Activated CD4-positive, alpha-beta T cell treated with anti-CD3 and anti-CD28 coated beads, Interleukin-2, amount 50 U/mL, for 4 hours (primary cell): ENCODE measurements at regions not wholly inside any gene's neighbourhood (a gene's known extent, or its start where the extent isn't known, plus 50 kb on each side); places are given as distances from the start of the nearest gene placed in this dataset.

Experiments
- DNase-seq, 2 experiments: peaks; one replicate each; pipeline ENCODE4 v3.0.0-alpha.2; 2020

DNA sequence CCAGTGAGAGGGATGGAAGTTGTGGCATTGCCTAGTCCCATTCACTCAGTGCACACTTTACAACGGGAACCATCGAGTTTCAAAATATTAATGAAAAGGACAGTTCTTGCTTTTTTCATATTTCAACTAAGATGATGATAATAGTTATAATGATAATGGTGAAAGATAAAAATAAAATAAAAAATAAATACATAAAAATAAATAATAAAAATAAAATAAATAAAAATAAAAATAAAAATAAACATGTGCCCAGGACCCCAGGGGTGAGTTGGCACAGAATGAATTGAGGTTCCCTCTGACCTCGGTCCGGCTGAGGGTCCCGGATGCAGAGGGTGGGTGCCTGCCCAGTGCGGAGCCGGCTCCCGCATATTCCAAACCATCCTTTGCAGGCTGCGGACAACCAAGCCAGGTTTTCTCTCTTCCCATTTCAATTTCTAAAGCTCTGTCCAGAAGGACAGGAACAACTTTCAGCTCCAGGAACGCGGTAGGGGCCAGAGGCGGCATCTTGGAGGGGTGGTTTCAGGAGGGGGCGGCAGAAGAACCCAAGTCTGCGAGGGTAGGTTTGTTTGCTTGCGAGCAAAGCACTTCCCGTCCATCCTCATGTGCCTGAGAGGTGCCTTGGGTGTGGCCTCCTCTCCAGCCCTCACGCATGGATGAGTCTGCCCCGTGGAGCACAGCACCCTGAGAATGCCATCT lies 236.8 kb downstream of the DLL1 start:
- DNase-seq, result no peak

DNA sequence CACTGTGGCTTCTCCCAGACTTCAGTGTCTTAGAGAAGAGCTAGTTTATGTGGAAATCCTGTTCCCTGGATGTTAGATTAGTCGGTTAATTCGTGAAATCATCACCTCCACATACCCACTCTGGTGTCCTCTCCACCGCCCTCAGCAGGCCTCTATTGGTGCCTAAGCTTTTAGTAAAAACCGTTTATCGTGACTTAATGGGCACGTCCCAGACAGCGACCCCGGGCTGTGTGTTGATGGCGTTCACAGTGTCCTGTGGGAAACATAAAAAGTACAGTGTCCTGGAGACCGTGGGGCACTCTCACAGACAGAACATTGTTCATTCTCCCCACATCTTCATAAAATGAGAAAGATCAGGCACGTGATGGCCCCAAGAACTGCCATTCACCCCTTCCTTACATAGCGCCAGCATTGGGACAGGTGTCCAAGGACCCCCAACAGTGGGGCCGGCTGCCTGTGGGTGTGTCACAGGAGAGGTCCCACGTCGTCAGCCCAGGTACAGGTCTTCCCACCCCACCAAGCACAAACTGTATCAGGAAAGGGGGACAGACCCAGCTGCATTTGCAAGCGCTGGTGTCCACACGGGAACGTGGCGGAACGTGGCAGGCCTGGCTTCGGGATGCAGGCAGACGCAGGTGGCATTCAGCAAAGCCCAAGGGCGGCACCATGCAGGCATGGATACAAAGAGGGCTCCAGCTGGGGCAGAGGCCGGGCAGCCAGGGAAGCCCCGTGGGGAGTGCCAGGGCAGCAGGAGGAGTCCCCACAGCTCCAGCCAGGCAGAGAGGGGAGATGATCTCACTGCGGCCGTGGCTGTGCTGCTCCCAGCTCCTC lies 237.7 kb downstream of the DLL1 start:
- DNase-seq, result no peak

- no peak for DNase-seq
These were observed 239.4 kb downstream of the DLL1 start for GRCh38 chr6:170051229-170052172.

DNA sequence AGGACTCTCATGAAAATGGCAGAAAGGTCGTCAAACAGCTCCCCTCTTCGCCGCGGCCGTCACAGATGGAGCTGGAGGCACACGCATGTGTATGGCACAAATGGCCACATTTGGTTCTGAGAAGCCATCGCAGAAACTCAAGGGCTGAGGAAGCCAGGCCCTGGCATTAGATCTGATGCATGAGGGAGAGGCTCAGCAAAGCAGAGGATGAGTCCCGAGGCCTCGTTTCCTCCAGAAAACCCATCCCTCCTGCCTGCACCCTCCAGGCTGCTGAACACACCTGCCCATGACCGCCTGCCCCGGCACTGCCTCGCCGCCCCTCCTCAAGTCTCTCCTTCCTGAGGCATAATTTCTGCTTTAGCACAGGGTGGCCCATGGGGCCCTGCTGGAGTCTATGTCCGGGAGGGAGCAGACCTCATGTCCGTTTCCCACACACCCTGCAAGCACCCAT lies 240.3 kb downstream of the DLL1 start:
- no peak for DNase-seq

DNA sequence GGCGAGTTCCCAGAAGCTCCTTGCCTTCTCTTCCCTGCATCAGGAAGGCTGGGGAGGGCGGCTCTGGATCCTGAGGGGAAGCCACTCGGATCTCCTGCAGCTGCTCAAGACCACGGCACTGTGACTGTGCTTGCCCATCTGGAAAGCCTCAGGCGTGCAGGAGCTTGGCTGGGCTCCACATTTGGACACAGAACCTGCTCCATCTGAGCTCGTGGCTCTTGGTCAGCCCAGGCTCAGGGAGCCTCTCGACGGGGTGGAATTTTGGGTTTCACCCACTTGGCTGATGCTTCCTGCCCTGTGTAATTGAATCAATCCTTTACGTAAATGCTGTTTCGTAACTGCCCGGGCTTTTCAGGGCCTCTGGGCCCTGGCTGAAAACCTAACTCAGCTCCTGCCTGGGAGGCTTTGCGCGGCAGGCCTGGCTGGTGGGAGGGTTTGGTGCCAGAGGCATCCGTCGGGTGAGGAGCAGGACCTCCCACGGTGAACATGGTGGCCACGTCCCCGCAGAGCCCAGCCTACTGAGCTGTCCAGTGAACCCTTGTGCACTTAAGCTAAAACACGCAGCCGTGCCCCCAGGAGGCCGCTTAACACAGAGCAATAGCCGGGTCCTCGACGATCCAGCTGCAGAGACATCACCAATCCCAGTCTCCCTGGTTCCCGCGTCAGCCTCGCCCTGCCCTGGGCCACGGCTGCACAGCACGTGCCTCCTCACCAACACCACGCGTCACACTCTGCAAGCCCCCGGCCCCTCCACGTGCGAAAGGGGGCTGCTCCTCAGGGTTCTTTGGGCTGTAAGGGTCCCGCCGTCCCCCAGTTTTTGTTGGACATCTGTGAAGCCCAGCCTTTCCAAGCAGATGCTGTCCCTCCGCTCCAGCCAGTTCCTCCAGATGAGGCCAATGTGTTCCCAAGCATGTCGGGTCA lies 241.0 kb downstream of the DLL1 start:
- DNase-seq, result no peak

GRCh38 chr6:170048615-170049256 lies 242.1 kb downstream of the DLL1 start:
- DNase-seq, result no peak

GRCh38 chr6:170047823-170048222 lies 243.1 kb downstream of the DLL1 start:
- DNase-seq, result no peak

DNA sequence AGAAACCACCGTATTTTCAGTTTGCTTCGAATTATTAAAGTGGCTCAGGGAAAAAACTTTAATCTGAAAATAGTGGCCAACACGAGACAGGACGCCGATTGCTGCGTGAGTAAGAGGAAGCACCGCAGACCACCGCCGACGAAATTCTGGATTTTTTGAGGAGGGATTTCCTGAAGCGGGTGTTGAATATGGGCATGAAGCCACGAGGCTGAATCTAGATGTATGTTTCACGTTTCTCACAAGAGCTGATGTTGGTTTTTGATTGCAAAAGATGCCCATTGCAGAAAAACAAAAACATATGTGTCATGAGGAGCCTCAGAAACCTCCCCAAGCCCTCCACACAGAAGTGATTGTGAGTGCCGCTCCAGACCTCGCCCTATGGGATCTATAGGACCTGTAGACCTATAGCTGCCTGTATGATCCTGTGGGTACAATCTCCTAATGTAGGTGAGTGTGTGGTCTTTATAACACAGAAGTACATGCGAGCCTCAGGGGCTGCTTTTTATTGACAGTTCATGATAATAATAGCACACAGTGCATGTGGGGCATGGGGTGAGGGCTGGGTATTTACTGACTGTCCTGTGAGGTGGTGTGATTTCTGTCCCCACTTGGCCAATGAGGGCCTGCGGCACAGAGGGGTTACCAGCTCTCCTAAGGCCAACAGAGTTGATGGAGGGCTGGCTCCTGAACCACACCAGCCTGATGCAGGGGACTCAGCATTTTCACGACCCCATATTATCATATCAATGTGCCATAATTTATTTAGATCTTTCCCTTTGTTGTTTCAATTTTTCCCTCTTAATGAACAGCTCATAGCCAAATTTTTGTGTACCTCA lies 243.9 kb downstream of the DLL1 start:
- no peak for DNase-seq

DNA sequence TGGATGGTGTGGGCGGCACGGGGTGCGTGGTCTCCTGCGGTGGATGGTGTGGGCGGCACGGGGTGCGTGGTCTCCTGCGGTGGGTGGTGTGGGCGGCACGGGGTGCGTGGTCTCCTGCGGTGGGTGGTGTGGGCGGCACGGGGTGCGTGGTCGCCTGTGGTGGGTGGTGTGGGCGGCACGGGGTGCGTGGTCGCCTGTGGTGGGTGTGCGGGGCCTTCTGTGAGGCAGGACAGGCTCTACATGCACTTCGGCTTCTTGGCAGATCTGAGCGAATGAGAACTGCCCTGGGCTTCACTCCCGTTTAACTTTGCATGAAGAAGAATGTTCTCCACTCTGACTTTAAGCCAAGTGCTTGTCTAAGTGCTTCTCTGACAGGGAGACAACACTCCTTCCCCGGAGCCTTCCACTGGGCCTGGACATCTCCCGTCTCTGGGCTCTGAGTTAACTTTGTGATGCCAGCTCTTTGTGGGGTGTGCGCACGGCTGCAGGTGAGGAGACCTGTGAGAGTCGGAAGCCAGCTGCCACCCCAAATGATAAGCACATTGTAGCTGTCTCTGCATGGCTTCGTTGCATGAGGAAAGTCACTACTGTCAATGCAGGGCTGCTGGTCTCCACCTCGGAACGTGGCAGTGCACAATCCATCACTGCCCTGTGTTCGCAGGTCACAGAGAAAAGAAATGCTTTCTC lies 244.8 kb downstream of the DLL1 start:
- DNase-seq, result no peak

DNA sequence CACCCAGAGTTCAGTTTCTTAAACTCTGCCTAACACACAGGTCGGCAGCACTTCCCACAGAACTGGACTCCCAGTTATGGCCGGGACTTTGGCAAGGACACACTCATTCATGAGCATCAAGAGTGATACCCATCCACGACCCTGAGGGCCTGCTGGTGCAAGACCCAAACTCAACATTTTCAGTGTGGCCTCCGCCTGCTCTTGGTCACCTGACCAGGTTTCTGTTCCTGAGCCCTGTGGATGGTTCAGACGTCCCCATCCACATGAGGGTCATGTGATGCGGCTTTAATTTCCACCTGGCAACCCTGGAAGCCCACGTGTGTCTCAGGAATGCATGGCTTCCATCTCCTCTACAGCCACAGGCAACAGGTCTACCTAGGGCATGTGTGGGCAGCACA lies 245.3 kb downstream of the DLL1 start:
- no peak for DNase-seq

DNA sequence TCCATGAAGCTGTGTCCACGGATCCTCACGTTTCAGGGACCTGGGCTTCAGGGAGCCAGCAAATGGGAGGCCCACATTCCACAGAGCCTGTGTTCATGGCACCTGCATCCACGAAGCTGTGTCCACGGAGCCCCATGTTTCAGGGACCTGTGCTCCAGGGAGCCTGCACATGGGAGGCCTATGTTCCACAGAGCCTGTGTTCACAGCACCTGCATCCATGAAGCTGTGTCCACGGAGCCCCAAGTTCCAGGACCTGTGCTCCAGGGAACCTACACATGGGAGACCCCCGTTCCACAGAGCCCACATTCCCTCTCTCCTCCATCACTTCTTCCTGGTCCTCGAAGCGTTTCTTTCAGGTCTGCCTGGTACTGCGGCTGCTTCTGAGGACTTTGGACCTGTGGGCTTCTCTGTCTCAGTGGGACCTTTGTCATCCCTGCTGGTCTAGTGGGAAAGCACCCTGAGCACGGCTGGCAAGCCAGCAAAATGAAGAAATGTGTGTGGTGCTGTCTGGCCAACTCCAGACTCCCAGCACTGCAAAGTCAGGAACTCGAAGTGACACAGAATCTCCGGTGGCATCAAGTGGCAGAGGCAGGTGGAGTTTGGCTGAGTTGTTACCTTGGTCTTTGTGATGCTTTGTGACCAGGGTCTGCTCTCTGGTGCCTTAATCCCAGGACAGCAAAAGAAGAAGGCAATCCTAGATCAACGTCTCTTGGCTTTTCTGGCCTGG lies 245.9 kb downstream of the DLL1 start:
- no peak for DNase-seq

GRCh38 chr6:170043881-170044790 lies 246.7 kb downstream of the DLL1 start:
- no peak for DNase-seq

DNA sequence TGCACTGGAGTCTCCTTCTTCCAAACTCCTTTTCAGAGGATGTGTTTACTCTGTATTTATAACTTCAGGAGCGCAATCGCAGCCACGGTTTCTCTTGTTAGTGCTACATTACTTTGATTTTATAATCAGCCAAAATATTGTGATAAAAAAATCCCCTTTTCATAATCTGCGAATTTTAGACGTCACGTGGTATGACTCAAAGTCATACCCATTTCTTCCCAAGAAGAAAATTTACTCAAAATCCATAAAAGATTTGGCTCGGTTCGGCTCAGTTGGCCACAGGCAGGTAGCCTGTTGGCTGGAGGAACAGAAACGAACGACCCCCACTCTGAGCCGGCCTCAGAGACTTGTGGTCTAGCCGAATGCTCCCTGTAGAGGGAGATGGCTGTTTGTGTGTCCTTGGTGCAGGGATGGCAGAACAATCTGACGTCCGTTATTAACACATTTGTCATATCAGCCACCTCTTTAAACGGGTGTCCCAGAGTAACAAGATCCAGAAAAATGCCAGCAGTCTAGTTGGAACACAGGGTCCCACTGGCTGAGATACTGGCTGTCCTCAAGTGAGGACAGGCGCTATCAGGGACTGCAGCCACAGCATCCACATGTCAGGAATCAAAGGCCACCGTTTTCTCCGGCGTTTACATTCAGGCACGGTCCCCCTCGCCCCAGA lies 247.6 kb downstream of the DLL1 start:
- DNase-seq, result no peak

DNA sequence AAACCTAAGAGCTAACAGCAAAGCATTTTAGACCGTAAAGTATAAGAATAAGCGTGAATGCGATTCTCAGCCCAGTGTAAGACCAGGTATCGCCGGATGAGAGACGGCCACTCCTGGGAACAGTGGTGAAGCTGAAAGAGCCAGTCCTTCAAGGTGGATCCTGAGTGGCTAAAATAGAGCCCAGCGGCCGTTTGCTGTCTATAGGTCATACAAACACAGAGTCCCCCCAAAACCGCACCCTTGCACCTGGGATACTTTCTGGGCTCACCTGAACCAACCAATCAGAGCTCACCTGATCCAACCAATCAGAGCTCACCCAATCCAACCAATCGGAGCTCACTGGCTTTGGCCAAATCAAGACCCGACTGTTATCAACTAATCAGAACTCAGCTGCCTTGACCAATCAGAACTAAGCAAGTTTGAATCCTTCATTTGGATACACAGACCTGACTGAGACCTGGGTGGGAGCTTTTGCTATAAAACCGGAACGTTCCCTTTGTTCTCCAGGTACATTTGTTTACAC lies 248.2 kb downstream of the DLL1 start:
- no peak for DNase-seq

DNA sequence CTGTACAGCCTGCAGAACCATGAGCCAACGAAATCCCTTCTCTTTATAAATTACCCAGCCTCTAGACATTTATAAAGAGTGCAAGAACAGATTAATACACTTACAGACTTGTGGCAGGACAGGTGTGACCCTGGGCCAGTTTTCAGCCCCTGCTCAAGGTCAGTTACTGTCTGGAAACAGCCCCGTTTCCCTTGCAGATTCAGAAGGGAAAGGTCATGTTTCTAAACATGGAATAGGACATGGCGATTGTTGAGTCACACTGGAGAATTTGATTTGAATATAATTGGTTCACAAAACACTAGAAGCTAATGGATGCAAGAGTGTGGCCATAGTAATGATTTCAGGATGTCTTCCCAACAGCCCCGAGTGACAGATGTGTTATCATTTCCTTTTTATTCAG lies 248.8 kb downstream of the DLL1 start:
- DNase-seq, result no peak

DNA sequence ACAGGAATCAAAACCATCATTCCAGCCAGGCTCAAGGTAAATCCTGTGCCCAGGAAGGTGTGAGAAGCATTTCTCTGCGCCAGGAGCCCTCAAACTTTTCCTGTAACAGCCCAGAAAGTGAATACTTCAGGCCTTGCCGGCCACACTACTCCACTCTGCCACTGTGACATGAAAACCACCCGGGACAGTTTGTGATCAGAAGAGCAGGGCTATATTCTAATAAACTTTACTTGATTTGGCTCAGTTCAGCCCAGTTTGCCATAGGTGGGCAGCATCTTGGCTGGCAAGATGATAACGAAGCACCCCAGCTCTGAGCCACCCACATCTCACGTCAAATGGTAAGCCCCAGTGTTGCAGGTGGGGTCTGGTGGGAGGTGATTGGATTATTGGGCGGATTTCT lies 249.4 kb downstream of the DLL1 start:
- no peak for DNase-seq

- DNase-seq, result no peak
These were observed 250.0 kb downstream of the DLL1 start for GRCh38 chr6:170040906-170041305.
